ENCODE measurements at regions not wholly inside any gene's neighbourhood (a gene's known extent, or its start where the extent isn't known, plus 50 kb on each side); places are given as distances from the start of the nearest gene placed in this dataset.
"Not testable (repeated sequence)": the region's sequence is repeated elsewhere in the genome, so short reads cannot be mapped to it uniquely, and the experiment has no call there.

DNA sequence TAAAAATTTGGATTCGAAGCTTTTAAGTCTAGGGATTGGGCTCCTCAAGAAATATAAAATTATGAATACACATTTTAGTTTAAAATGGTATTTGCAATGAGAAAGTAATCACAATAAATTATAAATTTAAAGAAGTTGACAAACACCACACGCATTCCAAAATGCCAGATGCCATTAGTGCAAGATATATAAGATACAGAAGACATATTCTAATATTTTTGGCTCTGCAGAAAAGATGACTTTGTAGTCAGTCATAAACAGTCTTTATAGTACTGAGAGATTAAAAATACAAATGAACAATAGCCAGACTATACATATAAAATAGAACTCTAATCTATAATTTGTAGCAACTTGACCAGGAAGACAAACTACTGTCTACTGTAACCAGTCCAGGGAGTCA is 309.0 kb upstream of the PABPC4L start:
- 70 to 86% (median 80%) methylated on average over 2 of the region's 2 CpGs for WGBS, 5 donors
- intact Hi-C loops (cut with DNase I; ENCODE audit: low total_unique reads) = no loop called here
- no peak overlapping the region for H3K4me3 ChIP-seq
- no peaks in the 10 kb centered on the region for H3K36me3 ChIP-seq
- TF ChIP-seq POLR2A (IDR thresholded peaks at IDR 0.05) (no peak), POLR2AphosphoS5 (IDR thresholded peaks at IDR 0.05) (no peak)
- TF ChIP-seq, protein P1, sequence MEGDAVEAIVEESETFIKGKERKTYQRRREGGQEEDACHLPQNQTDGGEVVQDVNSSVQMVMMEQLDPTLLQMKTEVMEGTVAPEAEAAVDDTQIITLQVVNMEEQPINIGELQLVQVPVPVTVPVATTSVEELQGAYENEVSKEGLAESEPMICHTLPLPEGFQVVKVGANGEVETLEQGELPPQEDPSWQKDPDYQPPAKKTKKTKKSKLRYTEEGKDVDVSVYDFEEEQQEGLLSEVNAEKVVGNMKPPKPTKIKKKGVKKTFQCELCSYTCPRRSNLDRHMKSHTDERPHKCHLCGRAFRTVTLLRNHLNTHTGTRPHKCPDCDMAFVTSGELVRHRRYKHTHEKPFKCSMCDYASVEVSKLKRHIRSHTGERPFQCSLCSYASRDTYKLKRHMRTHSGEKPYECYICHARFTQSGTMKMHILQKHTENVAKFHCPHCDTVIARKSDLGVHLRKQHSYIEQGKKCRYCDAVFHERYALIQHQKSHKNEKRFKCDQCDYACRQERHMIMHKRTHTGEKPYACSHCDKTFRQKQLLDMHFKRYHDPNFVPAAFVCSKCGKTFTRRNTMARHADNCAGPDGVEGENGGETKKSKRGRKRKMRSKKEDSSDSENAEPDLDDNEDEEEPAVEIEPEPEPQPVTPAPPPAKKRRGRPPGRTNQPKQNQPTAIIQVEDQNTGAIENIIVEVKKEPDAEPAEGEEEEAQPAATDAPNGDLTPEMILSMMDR (IDR thresholded peaks at IDR 0.05 in 8 of 11, conservative IDR thresholded peaks at IDR 0.05 in 3 of 11) = no peak
- H3K27me3 ChIP-seq (replicated peaks in 1 of 7) = no peaks in the 10 kb centered on the region
- H3K9me3 ChIP-seq = peaks cover 0 to 6% (median 0%) of the 10 kb centered on the region in 8 donors
- no peaks in the 10 kb centered on the region for H3K4me1 ChIP-seq
- H3K27ac ChIP-seq = no peak overlapping the region
- no peak for DNase-seq

DNA sequence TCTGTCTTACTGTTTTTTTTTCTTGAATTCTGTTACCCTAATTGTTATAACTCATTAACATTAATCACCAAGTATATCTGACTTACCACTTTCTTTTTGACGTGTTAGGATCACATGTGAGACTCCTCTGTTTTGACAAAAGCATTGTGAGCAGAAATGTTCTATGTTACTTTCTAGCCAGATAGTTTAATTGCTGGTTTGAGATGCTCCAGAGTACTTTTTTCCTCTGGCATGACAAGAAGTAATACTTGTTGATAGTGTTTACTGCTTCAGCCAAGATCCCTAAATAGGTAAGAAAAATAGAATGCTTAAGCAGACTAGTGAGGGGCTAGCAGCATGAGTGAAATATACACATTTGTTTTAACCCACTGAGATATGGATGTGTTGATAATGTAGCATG is 303.9 kb upstream of the PABPC4L start:
- intact Hi-C loops (cut with DNase I; ENCODE audit: low total_unique reads) = no loop called here
- DNase-seq = no peak
- no peaks in the 10 kb centered on the region for H3K4me1 ChIP-seq
- H3K27ac ChIP-seq = no peak overlapping the region
- H3K9me3 ChIP-seq = peaks cover 0 to 12% (median 0%) of the 10 kb centered on the region in 8 donors
- no peaks in the 10 kb centered on the region for H3K36me3 ChIP-seq
- TF ChIP-seq, protein P1 (IDR thresholded peaks at IDR 0.05 in 8 of 11, conservative IDR thresholded peaks at IDR 0.05 in 3 of 11) = no peak
- TF ChIP-seq POLR2AphosphoS5 (IDR thresholded peaks at IDR 0.05) (no peak), POLR2A (IDR thresholded peaks at IDR 0.05) (no peak)
- no peaks in the 10 kb centered on the region for H3K27me3 ChIP-seq (replicated peaks in 1 of 7)
- WGBS, 5 donors = 48 to 87% (median 71%) methylated on average over 1 of the region's 1 CpG
- H3K4me3 ChIP-seq = no peak overlapping the region

DNA sequence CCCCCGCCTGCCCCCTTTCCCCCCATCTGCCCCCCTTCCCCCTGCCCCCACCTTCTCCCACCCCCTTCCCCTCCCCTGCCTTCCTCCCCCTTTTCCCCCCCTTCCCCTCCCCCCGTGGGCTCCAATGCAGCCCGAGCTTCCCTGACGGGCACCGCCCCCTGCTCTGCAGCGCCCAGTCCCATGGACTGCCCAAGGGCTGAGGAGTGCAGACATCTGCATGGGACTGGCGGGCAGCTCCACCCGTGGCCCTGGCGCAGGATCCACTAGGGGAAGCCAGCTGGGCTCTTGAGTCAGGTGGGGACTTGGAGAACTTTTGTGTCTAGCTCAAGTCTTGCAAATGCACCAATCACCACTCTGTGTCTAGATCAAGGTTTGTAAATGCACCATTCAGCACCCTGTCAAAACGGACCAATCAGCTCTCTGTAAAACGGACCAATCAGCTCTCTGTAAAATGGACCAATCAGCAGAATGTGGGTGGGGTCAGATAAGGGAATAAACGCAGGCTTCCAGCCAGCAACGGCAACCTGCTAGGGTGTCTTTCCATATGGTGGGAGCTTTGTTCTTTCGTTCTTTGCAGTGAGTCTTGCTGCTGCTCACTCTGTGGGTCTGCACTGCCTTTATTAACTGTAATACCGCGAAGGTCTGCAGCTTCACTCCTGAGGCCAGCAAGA is 300.5 kb upstream of the PABPC4L start:
- intact Hi-C loops (cut with DNase I; ENCODE audit: low total_unique reads) = no loop called here
- TF ChIP-seq, protein P1 (IDR thresholded peaks at IDR 0.05 in 8 of 11, conservative IDR thresholded peaks at IDR 0.05 in 3 of 11) = no peak
- TF ChIP-seq POLR2A (IDR thresholded peaks at IDR 0.05) = no peak
- no peak for TF ChIP-seq POLR2AphosphoS5 (IDR thresholded peaks at IDR 0.05)
- WGBS, 5 donors = 83 to 89% (median 86%) methylated on average over 10 to 14 of the region's 16 CpGs
- Histone ChIP-seq H3K36me3 (no peaks in the 10 kb centered on the region), H3K4me1 (no peaks in the 10 kb centered on the region), H3K4me3 (no peak overlapping the region), H3K27me3 (replicated peaks in 1 of 7) (no peaks in the 10 kb centered on the region), H3K27ac (no peak overlapping the region), H3K9me3 (peaks cover 0 to 12% (median 0%) of the 10 kb centered on the region in 8 donors)
- no peak for DNase-seq

DNA sequence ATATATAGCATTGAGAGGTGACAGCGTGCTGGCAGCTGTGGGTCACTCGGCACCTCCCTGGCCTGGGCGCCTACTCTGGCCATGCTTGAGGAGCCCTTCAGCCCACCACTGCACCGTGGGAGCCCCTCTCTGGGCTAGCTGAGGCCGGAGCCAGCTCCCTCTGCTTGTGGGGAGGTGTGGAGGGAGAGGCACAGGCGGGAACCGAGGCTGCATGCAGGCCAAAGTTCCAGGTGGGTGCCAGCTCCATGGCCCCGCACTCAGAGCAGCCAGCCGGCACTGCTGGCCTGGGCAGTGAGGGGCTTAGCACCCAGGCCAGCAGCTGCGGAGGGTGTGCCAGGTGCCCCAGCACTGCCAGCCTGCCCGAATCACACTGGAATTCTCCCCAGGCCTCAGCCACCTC is 299.9 kb upstream of the PABPC4L start:
- H3K4me1 ChIP-seq; H3K4me3 ChIP-seq; DNase-seq; H3K27me3 ChIP-seq (replicated peaks in 1 of 7); H3K27ac ChIP-seq; H3K36me3 ChIP-seq; intact Hi-C loops (cut with DNase I; ENCODE audit: low total_unique reads): not testable (repeated sequence)
- peaks cover 0 to 12% (median 0%) of the 10 kb centered on the region in 8 donors for H3K9me3 ChIP-seq
- WGBS, 5 donors = 86 to 100% (median 94%) methylated on average over 8 to 11 of the region's 11 CpGs
